Vagina (tissue), 2 donors: ENCODE measurements at regions not wholly inside any gene's neighbourhood (a gene's known extent, or its start where the extent isn't known, plus 50 kb on each side); places are given as distances from the start of the nearest gene placed in this dataset.

Experiments
- DNase-seq, 2 donors: peaks; one replicate each; pipeline ENCODE4 v3.0.0-alpha.2; 2017; ENCODE audit errors: extremely low spot score in 2 of 2
- H3K27ac ChIP-seq: fragments of 200-600 bp; sonication (generic); one replicate; pipeline ENCODE4 v1.5.1; 2019
- H3K27me3 ChIP-seq: fragments of 200-600 bp; sonication (generic); one replicate; pipeline ENCODE4 v1.5.1; 2019
- H3K36me3 ChIP-seq, 2 donors: fragments of 200-600 bp; sonication (generic); one replicate each; pipeline ENCODE4 v1.5.1; 2017 to 2019
- H3K4me1 ChIP-seq: fragments of 200-600 bp; sonication (generic); one replicate; pipeline ENCODE4 v1.5.1; 2019
- H3K4me3 ChIP-seq, 2 donors: fragments of 200-600 bp; sonication (generic); 1 replicate in 1 of 2; 2 replicates in 1 of 2; pipeline ENCODE4 v1.5.1; 2016 to 2019
- H3K9me3 ChIP-seq: fragments of 200-600 bp; sonication (generic); one replicate; pipeline ENCODE4 v1.5.1; 2019
- POLR2A ChIP-seq, 2 donors: fragments of 450-650 bp; IDR thresholded peaks; one replicate each; pipeline ENCODE4 v1.6.1; 2017; ENCODE audit warnings: antibody characterized with exemption in 2 of 2, mild to moderate bottlenecking in 2 of 2, moderate library complexity in 2 of 2
- POLR2AphosphoS5 ChIP-seq, 2 donors: sonication (generic); formaldehyde crosslinking; IDR thresholded peaks; one replicate each; pipeline ENCODE4 v1.9.0; 2017; ENCODE audit warnings: antibody characterized with exemption in 2 of 2, mild to moderate bottlenecking in 2 of 2, low read depth in 1 of 2; ENCODE audit not compliant: insufficient read depth in 1 of 2
- intact Hi-C: fragments of 100-400 bp; cut with DNase I; formaldehyde crosslinking; loops from one replicate; pipeline ENCODE4 v1.15.1; 2023
- TF ChIP-seq, protein P1 (sequence below), 3 experiments: fragments of 450-650 bp in 2 of 3; fragments of 200-600 bp in 1 of 3; sonication (generic) in 1 of 3; IDR thresholded peaks; one replicate each; pipeline ENCODE4 v1.5.1; 2017 to 2019; ENCODE audit warnings: antibody characterized with exemption in 3 of 3, mild to moderate bottlenecking in 2 of 3, moderate library complexity in 2 of 3

DNA sequence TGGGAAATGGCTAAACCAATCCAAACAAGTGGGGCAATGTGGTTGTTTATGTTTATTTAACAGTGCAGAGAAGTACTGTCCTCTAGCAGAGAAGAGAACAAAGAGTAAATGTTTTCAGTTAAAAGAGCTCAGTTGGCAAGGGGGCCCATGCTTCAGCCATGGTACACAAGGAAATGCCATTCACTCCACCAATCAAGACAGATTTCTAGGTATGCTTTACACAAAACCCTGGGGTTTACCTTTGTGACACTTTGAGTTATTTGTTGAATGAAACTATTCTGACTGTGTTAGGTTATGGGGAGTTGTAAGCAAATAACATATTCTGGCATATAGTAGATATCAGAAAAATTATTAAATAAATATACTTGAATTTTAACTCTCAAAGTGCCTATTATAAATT is 228.5 kb upstream of the MME start:
- Histone ChIP-seq H3K4me3 (no peak overlapping the region), H3K36me3 (no peaks in the 10 kb centered on the region), H3K27ac (no peak overlapping the region), H3K27me3 (no peaks in the 10 kb centered on the region), H3K4me1 (no peaks in the 10 kb centered on the region), H3K9me3 (no peaks in the 10 kb centered on the region)
- DNase-seq, result no peak
- TF ChIP-seq, protein P1, sequence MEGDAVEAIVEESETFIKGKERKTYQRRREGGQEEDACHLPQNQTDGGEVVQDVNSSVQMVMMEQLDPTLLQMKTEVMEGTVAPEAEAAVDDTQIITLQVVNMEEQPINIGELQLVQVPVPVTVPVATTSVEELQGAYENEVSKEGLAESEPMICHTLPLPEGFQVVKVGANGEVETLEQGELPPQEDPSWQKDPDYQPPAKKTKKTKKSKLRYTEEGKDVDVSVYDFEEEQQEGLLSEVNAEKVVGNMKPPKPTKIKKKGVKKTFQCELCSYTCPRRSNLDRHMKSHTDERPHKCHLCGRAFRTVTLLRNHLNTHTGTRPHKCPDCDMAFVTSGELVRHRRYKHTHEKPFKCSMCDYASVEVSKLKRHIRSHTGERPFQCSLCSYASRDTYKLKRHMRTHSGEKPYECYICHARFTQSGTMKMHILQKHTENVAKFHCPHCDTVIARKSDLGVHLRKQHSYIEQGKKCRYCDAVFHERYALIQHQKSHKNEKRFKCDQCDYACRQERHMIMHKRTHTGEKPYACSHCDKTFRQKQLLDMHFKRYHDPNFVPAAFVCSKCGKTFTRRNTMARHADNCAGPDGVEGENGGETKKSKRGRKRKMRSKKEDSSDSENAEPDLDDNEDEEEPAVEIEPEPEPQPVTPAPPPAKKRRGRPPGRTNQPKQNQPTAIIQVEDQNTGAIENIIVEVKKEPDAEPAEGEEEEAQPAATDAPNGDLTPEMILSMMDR (IDR thresholded peaks at IDR 0.05), result no peak
- TF ChIP-seq POLR2A (IDR thresholded peaks at IDR 0.05) (no peak), POLR2AphosphoS5 (IDR thresholded peaks at IDR 0.05; ENCODE audit: insufficient read depth in 1 of 2, low read depth in 1 of 2) (no peak)
- intact Hi-C loops, result no loop called here

DNA sequence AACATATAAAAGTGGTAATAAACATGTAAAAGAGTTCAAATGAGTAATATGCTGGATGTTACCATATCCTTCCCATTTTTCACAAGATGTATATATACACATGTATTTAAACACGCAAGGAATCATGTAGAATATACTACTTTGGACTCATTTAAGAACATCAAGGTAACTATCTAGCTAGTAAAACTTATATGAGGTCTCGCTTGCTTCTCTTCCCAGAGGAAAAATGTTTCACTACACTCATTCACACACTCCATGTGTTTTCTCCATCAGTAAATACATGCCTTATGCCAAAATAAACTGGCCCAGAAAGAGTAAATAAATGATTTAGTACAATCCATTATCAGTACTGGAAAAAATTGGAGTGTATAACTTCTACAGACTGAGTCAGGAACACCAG is 229.2 kb upstream of the MME start:
- H3K27me3 ChIP-seq, result no peaks in the 10 kb centered on the region
- no peak for DNase-seq
- no peaks in the 10 kb centered on the region for H3K9me3 ChIP-seq
- intact Hi-C loops, result no loop called here
- no peaks in the 10 kb centered on the region for H3K4me1 ChIP-seq
- H3K27ac ChIP-seq, result no peak overlapping the region
- H3K36me3 ChIP-seq, result no peaks in the 10 kb centered on the region
- TF ChIP-seq POLR2A (IDR thresholded peaks at IDR 0.05) (no peak), POLR2AphosphoS5 (IDR thresholded peaks at IDR 0.05; ENCODE audit: insufficient read depth in 1 of 2, low read depth in 1 of 2) (no peak)
- TF ChIP-seq, protein P1 (IDR thresholded peaks at IDR 0.05), result no peak
- no peak overlapping the region for H3K4me3 ChIP-seq

DNA sequence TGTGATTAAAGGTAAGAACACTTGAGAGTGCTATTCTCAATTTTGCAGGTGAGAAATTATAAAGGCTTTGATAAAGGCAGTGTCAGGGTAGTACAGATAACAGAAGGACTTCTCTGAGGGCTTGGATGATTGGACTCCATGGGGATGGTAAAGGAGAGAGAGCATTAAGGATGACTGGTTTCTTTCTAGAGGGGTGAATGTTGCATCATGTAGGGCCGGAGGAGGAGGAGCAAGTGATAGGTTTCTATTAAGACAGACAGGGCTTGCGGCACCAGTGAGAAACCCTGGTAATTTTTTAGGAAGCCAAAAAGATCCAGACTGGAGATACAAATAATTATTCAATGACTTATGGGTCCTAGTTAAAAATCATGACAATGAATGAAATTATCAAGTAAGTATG is 230.7 kb upstream of the MME start:
- no peak overlapping the region for H3K4me3 ChIP-seq
- H3K4me1 ChIP-seq, result no peaks in the 10 kb centered on the region
- H3K27ac ChIP-seq, result no peak overlapping the region
- no peak for DNase-seq
- TF ChIP-seq POLR2AphosphoS5 (IDR thresholded peaks at IDR 0.05; ENCODE audit: insufficient read depth in 1 of 2, low read depth in 1 of 2), result no peak
- no peak for TF ChIP-seq POLR2A (IDR thresholded peaks at IDR 0.05)
- TF ChIP-seq, protein P1 (IDR thresholded peaks at IDR 0.05), result no peak
- no peaks in the 10 kb centered on the region for H3K27me3 ChIP-seq
- intact Hi-C loops, result no loop called here
- no peaks in the 10 kb centered on the region for H3K36me3 ChIP-seq
- no peaks in the 10 kb centered on the region for H3K9me3 ChIP-seq

DNA sequence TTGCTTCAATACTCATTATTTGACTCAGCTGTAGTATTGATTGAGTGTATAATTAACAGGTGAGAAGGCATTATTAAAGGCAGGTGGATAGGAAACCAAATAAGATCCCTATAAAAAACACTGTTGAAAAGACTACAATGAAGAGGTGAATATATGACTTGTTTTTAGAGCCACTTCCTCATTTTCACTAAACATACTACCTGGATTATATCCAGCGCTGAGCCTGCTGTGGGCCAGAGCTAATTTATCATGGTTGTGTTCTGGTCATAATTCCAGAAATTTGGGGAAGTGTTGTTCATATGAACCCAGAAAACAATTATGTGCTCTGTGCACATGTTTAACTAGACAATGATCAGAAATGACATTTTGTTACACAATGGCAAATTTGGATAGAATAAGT is 235.3 kb upstream of the MME start:
- Histone ChIP-seq H3K4me3 (no peak overlapping the region), H3K27me3 (no peaks in the 10 kb centered on the region), H3K27ac (no peak overlapping the region), H3K4me1 (no peaks in the 10 kb centered on the region), H3K36me3 (no peaks in the 10 kb centered on the region), H3K9me3 (no peaks in the 10 kb centered on the region)
- TF ChIP-seq POLR2A (IDR thresholded peaks at IDR 0.05) (no peak), POLR2AphosphoS5 (IDR thresholded peaks at IDR 0.05; ENCODE audit: insufficient read depth in 1 of 2, low read depth in 1 of 2) (no peak)
- TF ChIP-seq, protein P1 (IDR thresholded peaks at IDR 0.05), result no peak
- no peak for DNase-seq
- intact Hi-C loops, result no loop called here

DNA sequence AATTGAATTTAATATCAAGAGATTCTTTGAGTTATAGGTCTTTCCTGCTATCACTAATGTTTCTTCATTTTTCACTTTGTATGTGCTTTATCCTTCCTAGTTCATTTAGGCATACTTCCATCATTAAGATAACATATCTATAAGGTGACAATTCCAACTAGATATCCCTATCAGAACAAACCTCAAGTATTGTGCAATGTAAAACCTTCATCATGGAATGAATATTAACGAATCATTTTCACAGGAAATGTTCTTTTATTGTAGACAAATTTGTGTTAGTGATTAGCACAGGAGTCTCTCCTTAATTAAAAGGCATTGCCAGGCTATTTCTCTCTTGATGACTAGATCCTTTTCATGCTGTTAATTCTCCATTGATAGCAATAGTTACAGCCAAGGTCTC is 236.5 kb upstream of the MME start:
- TF ChIP-seq, protein P1 (IDR thresholded peaks at IDR 0.05), result no peak
- TF ChIP-seq POLR2A (IDR thresholded peaks at IDR 0.05), result no peak
- no peaks in the 10 kb centered on the region for H3K27me3 ChIP-seq
- H3K27ac ChIP-seq, result no peak overlapping the region
- intact Hi-C loops, result no loop called here
- H3K4me1 ChIP-seq, result no peaks in the 10 kb centered on the region
- H3K9me3 ChIP-seq, result no peaks in the 10 kb centered on the region
- no peak for DNase-seq
- no peaks in the 10 kb centered on the region for H3K36me3 ChIP-seq
- no peak overlapping the region for H3K4me3 ChIP-seq
